DND-41 (cell line): ENCODE measurements at regions not wholly inside any gene's neighbourhood (a gene's known extent, or its start where the extent isn't known, plus 50 kb on each side); places are given as distances from the start of the nearest gene placed in this dataset.

ENCODE experiments used
- ATAC-seq: fragments of 200-7000 bp; cut with Tn5 transposase; 3 replicates; pipeline ENCODE4 v1.9.1; 2021; ENCODE audit warnings: low read depth; ENCODE audit not compliant: insufficient read depth
- DNase-seq: peaks from one replicate; pipeline ENCODE4 v3.0.0-alpha.2; 2020
- H2AFZ ChIP-seq: 2 replicates; pipeline ENCODE4 v1.6.0; 2012; ENCODE audit warnings: low read depth, low read length
- H3K27ac ChIP-seq: 2 replicates; pipeline ENCODE4 v1.5.1; 2012; ENCODE audit warnings: low read length, inconsistent platforms
- H3K27me3 ChIP-seq: fragments of 200-600 bp; sonication (generic); 2 replicates; pipeline ENCODE4 v1.6.0; 2012; ENCODE audit warnings: low read length, mild to moderate bottlenecking, inconsistent platforms; ENCODE audit not compliant: insufficient read depth, poor library complexity
- H3K36me3 ChIP-seq: 2 replicates; pipeline ENCODE4 v1.5.1; 2012; ENCODE audit warnings: low read length, inconsistent platforms; ENCODE audit not compliant: insufficient read depth
- H3K4me1 ChIP-seq: 2 replicates; pipeline ENCODE4 v1.5.1; 2012; ENCODE audit warnings: mild to moderate bottlenecking, low read length; ENCODE audit not compliant: insufficient read depth
- H3K4me2 ChIP-seq: 2 replicates; pipeline ENCODE4 v1.6.0; 2012; ENCODE audit warnings: mild to moderate bottlenecking, moderate library complexity, low read length, inconsistent platforms; ENCODE audit not compliant: insufficient read depth
- H3K4me3 ChIP-seq, 2 experiments: fragments of 200-600 bp in 1 of 2; shearing (Covaris generic) in 1 of 2; 2 replicates each; pipeline ENCODE4 v1.5.1; 2012 to 2016; ENCODE audit warnings: inconsistent platforms in 2 of 2, low read length in 2 of 2, mild to moderate bottlenecking in 2 of 2, low read depth in 1 of 2, moderate library complexity in 1 of 2
- H3K79me2 ChIP-seq: 2 replicates; pipeline ENCODE4 v1.6.0; 2012; ENCODE audit warnings: low read length, inconsistent platforms; ENCODE audit not compliant: insufficient read depth
- H3K9ac ChIP-seq: 2 replicates; pipeline ENCODE4 v1.6.0; 2012; ENCODE audit warnings: low read depth, mild to moderate bottlenecking, inconsistent platforms, low read length, moderate library complexity
- H3K9me3 ChIP-seq: 2 replicates; pipeline ENCODE4 v1.5.1; 2012; ENCODE audit warnings: low read length, moderate library complexity, mild to moderate bottlenecking, inconsistent platforms; ENCODE audit not compliant: insufficient read depth, severe bottlenecking
- H4K20me1 ChIP-seq: 2 replicates; pipeline ENCODE4 v1.6.0; 2012; ENCODE audit warnings: low read length; ENCODE audit not compliant: insufficient read depth
- CTCF ChIP-seq: IDR thresholded peaks from 2 replicates; pipeline ENCODE4 v1.5.1; 2012; ENCODE audit warnings: borderline replicate concordance, low read length, moderate library complexity, mild to moderate bottlenecking; ENCODE audit not compliant: poor library complexity, severe bottlenecking; ENCODE audit errors: extremely low read depth
- EZH2 ChIP-seq: IDR thresholded peaks from 3 replicates; pipeline ENCODE4 v1.6.1; 2012; ENCODE audit warnings: borderline replicate concordance, low read depth, mild to moderate bottlenecking, moderate library complexity, low read length, inconsistent platforms; ENCODE audit not compliant: severe bottlenecking

- Histone ChIP-seq H3K9ac (no peak overlapping the region), H3K4me1 (no peaks in the 10 kb centered on the region), H3K27me3 (peaks cover 4% of the 10 kb centered on the region), H3K9me3 (no peaks in the 10 kb centered on the region), H3K27ac (no peak overlapping the region), H3K4me3 (no peak overlapping the region), H3K4me2 (no peak overlapping the region), H3K36me3 (no peaks in the 10 kb centered on the region), H2AFZ (no peak overlapping the region), H4K20me1 (no peaks in the 10 kb centered on the region), H3K79me2 (no peaks in the 10 kb centered on the region)
- DNase-seq (no peak), ATAC-seq (no peak)
- TF ChIP-seq CTCF = no peak
- no peak for TF ChIP-seq EZH2
These were observed 547.9 kb downstream of the FGF9 start for GRCh38 chr13:22218797-22219196.

- H3K4me1 ChIP-seq = no peaks in the 10 kb centered on the region
- H3K36me3 ChIP-seq = no peaks in the 10 kb centered on the region
- no peaks in the 10 kb centered on the region for H3K79me2 ChIP-seq
- H3K9ac ChIP-seq = no peak overlapping the region
- TF ChIP-seq CTCF (no peak), EZH2 (no peak)
- H4K20me1 ChIP-seq = no peaks in the 10 kb centered on the region
- no peak overlapping the region for H3K4me3 ChIP-seq
- no peak overlapping the region for H3K4me2 ChIP-seq
- H3K27ac ChIP-seq = no peak overlapping the region
- DNase-seq = no peak
- H3K9me3 ChIP-seq = no peaks in the 10 kb centered on the region
- ATAC-seq = no peak
- peaks cover 4% of the 10 kb centered on the region for H3K27me3 ChIP-seq
- no peak overlapping the region for H2AFZ ChIP-seq
These were observed 548.8 kb downstream of the FGF9 start for GRCh38 chr13:22219709-22220108.

GRCh38 chr13:22220151-22221135 is 549.6 kb downstream of the FGF9 start:
- no peak overlapping the region for H3K4me2 ChIP-seq
- H4K20me1 ChIP-seq = no peaks in the 10 kb centered on the region
- H3K27me3 ChIP-seq = peaks cover 4% of the 10 kb centered on the region
- no peaks in the 10 kb centered on the region for H3K4me1 ChIP-seq
- no peaks in the 10 kb centered on the region for H3K36me3 ChIP-seq
- no peak overlapping the region for H3K27ac ChIP-seq
- H3K9me3 ChIP-seq = no peaks in the 10 kb centered on the region
- no peaks in the 10 kb centered on the region for H3K79me2 ChIP-seq
- H2AFZ ChIP-seq = no peak overlapping the region
- ATAC-seq (no peak), DNase-seq (no peak)
- no peak overlapping the region for H3K9ac ChIP-seq
- no peak overlapping the region for H3K4me3 ChIP-seq
- TF ChIP-seq CTCF (no peak), EZH2 (no peak)
